HG02571 (cell line): ENCODE measurements at regions not wholly inside any gene's neighbourhood (a gene's known extent, or its start where the extent isn't known, plus 50 kb on each side); places are given as distances from the start of the nearest gene placed in this dataset.

Experiments
- ATAC-seq: cut with Tn5 transposase; IDR thresholded peaks from one replicate; pipeline ENCODE4 v1.9.1; 2021; ENCODE audit warnings: mild to moderate bottlenecking, moderate library complexity; ENCODE audit not compliant: unreplicated experiment

- no peak for ATAC-seq
Measured at GRCh38 chr13:73372666-73373627, 314.1 kb downstream of the KLF5 start.

GRCh38 chr13:73370066-73370465 is 311.3 kb downstream of the KLF5 start:
- no peak for ATAC-seq

GRCh38 chr13:73369095-73369494 is 310.3 kb downstream of the KLF5 start:
- no peak for ATAC-seq

DNA sequence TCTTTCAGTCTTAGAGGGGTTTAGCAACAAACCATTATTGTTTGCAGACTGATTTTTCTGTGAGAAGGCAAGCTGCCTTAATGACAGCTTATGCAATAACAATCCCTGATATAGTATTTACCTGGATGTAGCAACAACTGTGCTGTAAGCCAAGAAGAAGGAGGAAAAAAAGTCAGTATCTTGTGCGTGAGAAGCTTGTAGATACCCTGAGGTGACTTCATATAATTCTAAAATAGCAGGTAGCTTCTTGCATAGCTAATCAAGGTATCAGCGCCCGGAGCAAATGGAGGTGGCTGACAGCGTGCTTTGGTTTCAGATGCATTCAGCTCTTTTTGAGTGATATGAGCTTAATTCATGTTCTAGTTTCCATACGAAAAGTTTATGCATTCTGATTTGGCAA is 309.8 kb downstream of the KLF5 start:
- ATAC-seq = no peak

DNA sequence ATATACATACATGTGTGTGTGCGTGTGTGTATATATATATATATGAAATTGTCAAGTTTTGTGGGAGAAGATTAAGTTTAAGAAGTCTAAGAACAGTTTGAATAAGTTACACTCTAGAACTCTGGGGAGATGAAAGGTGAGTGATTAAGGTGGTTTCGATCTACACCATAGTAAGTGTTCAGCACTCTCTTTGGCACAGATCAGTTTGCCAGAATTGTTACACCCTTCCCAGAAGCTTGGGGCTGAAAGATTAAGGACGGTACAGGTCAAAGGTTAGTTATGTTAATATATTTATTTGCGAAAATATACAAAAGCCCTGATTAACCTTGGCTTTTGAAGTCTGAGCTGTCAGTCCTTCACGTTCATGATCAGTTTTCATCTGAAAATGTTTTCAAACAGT is 309.1 kb downstream of the KLF5 start:
- ATAC-seq = no peak

DNA sequence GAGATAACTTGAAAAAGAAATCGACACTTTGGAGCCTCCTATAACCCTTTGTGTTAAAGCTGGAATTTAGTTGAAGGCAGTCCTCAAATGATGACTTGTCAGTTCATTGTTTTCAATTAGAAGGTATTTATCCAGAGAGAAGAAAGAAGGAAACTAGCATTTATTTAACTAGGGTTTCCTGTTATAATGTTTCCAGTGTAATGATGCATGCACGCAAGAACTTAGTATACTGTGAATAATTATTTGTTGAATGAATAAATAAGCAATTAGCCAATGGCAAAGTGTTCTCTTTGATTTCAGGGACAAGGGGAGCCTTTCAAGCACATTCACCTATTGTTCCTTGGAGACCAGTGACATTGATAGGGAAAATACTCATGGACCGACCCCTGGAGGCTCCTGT is 307.4 kb downstream of the KLF5 start:
- ATAC-seq = no peak

- no peak for ATAC-seq
Measured at GRCh38 chr13:73365681-73366080, 306.9 kb downstream of the KLF5 start.

DNA sequence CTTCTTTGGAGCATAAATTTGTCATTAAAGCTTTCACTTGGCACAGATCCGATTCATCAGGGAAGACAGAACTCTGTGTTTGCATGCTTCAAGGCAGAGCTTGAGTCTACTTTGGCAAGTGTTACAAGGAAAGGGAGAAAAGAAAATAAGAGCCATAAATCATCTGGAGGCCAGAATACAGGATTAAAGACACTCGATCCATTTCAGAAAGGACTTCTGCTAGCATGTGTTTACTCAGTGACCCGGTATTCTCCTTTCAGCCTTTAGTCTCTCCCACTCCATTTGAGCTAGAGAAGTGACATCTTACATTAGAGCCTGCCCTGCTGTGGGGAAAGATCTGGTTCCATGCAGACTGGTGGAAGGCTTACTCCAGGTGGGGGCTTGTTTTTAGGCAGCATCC is 306.4 kb downstream of the KLF5 start:
- ATAC-seq = no peak

- no peak for ATAC-seq
Measured at GRCh38 chr13:73364736-73365135, 305.9 kb downstream of the KLF5 start.

- ATAC-seq = no peak
Measured at GRCh38 chr13:73358606-73359095, 299.8 kb downstream of the KLF5 start.

DNA sequence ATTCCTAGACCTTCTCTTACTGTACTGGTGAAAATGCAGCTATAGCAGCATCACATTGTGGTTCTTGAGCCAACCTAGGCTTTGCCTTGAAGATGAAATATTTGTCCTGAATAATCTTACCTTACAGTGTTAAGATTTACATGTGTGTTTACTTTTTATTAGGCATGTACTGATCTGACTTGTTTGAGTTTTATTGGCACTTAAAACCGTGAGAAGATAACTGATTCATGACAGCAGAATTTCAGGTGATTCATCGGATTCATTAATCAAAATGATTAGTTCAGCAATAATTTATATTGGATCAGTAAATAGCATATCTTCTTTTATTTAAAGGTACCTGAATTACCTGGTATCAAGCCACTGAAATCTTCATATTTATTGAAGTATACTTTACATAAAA is 296.3 kb downstream of the KLF5 start:
- no peak for ATAC-seq

DNA sequence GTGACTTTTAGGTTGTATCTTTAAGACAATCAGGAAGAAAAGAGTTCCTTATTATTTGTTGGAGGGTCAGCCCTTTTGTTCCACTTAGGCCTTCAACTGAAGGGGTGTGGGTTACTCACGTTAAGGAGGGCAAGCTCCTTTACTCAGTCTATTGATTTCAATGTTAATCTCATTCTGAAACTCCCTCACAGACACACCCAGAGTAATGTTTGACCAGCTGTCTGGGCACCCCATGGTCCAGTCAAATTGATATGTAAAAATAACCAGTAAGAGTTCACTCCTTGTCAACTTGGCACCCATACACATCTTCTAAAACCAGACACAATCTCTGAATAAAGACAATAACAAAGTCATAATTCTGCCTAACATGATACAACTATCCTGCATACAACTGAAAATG is 292.9 kb downstream of the KLF5 start:
- ATAC-seq = no peak

GRCh38 chr13:73341748-73342147 is 282.9 kb downstream of the KLF5 start:
- no peak for ATAC-seq

DNA sequence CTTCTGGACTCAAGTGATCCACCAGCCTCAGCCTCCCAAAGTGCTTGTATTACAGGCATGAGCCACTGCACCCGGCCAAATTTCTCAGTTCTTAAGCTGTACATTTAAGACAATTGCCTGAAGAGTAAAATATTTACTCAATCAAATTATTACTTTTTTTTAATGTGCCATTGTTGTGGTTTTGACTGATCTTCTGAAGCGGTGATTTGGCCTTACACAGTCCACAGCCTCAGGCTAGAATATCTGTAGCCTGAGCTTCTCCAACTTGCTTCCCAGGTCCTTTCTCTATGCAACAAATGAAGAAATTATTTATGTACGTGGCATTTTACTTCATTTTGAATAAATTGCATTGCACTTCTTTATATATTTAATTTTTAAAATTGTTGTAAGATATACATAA is 281.3 kb downstream of the KLF5 start:
- no peak for ATAC-seq

DNA sequence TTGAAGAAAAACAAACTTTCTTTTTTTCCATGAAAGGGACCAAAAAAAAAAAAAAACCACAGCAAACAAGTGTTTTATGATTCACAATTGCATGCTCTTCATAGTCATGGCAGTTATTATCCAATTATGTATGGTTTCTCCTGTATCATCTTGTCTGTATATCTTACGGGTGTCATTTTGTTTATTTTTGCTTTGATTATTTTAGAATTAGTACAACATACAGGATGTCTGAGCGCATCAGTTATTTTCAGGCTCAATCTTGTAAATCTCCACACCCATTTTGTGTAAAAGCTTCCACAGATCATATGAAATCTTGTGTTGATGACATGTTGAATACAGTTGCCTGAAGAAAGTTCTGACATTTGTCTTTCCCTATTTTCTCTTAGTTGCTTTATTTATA is 280.3 kb downstream of the KLF5 start:
- no peak for ATAC-seq

GRCh38 chr13:73338389-73338788 is 279.6 kb downstream of the KLF5 start:
- ATAC-seq = no peak

- ATAC-seq = no peak
Measured at GRCh38 chr13:73337532-73337931, 278.7 kb downstream of the KLF5 start.

- ATAC-seq = no peak
Measured at GRCh38 chr13:73336773-73337172, 278.0 kb downstream of the KLF5 start.

GRCh38 chr13:73335944-73336343 is 277.1 kb downstream of the KLF5 start:
- ATAC-seq = no peak

- peak; percentile 75 for ATAC-seq
Measured at GRCh38 chr13:73335210-73335609, 276.4 kb downstream of the KLF5 start.

GRCh38 chr13:73334445-73334844 is 275.6 kb downstream of the KLF5 start:
- no peak for ATAC-seq

GRCh38 chr13:73331556-73331955 is 272.8 kb downstream of the KLF5 start:
- no peak for ATAC-seq

GRCh38 chr13:73329355-73329754 is 270.6 kb downstream of the KLF5 start:
- ATAC-seq = no peak
